GM21526 (cell line): ENCODE measurements at regions not wholly inside any gene's neighbourhood (a gene's known extent, or its start where the extent isn't known, plus 50 kb on each side); places are given as distances from the start of the nearest gene placed in this dataset.

Source experiments
- ATAC-seq: cut with Tn5 transposase; IDR thresholded peaks from one replicate; pipeline ENCODE4 v1.9.1; 2021; ENCODE audit warnings: moderate library complexity; ENCODE audit not compliant: unreplicated experiment, low FRiP score

DNA sequence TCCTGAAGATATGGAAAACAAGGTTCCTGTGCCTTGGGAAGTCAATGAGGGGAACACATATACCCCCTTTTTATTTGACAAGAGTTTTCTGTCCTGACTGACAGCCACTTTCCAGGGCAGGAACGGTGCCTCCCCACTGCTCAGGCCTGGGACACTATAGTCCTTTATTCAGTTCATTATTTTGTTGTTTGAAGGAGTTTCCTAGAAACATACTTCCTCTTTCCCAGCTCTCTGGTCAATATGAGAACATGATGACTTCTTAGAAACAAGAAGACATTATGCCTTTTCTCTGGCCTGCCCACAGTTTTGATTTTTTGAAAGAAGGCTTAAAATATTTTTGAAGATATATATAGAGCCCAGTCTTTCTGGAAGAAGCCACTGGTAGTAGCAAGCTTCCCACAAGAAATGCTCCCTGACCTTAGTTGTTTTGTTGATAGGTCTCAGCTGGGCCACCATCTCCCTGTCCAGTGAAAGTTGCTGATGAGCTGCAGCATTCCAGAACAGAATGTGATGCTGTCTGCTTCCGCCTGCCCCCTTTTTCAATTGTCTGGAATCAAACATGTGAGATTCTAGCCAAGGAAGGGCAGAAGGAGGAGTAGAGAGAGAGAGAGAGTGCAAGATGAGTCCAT is 122.7 kb upstream of the ADRA1D start:
- ATAC-seq, result no peak

DNA sequence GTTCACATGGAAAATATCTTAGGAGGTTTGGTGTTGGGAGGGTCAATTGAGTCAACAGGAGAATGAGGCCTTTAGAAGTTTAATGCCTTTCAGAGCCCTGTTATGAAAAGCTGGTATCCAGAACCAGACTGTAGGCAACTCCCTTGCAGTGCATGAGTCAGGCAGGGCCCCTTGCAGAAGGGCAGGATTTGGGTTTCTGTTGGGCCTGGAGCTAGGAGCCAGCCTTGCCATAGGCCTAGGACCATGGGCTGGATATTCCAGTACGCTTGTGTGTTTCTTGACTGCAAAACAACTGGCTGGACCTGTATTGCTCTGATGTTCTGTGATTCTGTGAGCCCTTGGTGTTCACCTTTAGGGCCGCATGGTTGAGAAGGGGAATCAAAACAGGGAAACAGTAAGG is 121.8 kb upstream of the ADRA1D start:
- ATAC-seq, result no peak

DNA sequence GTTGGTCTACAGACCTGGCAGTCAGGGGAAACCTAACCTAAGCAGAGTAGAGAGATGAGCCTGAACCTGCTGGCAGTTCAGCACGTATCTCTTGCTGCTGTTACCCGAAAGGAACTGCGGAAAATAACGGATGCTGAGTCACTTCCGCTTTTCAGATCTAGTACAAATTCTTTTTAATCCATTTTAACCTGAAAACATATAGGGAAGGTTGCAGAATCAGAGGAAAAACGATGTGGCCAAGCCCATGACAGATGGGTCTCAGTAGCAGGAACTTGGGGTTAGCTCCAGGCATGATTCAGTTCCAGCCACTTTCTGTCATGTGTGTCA is 120.7 kb upstream of the ADRA1D start:
- ATAC-seq, result peak; percentile 53

DNA sequence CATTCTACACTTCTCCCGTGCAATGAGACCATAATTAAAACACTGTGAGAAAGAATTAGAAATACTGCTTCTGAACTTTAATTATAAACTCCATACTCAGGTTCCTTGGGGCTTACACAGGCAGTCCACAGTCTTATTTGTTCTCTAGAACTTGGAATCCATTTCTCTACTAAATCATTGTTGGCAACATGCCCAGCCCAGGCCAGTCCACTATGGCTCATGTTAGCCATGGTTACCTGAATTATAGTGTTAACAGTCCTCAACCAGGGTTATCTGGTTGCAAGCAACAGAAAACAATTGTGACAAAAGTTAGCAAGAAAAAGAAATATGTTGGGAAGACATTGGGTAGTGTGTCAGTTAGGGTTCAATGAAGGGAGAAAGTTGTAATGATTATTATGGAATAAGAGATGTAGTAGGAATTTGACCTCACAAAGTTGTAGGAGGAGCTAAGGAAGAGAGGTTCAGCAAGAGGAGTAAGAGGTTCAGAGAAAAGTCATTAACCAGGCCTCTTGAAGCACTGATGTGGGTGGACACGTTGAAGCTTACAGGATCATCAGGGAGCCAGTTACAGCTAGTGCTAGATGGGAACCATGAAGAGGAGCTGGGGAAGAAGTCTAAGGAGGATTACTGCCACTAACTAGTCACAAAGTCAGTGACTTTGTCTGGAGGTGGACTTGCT is 120.2 kb upstream of the ADRA1D start:
- ATAC-seq, result no peak

DNA sequence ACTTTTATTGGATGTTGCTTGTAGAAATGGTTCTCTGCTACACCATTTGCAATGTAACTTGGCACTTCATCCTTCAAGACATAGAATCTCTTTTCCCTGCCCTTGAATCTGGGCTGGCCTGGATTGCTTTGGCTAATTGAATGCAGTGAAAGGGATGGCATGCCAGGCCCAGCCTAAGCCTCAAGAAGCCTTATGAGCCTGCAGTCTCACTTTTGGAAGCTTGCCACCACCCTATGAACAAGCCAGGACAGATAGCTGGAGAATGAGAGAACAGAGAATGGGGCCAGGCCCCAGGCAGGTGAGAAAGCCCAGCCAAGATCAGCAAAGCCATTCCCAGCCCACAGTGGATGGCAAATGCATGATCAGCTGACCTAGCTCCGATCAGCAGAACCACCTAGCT is 117.0 kb upstream of the ADRA1D start:
- no peak for ATAC-seq

DNA sequence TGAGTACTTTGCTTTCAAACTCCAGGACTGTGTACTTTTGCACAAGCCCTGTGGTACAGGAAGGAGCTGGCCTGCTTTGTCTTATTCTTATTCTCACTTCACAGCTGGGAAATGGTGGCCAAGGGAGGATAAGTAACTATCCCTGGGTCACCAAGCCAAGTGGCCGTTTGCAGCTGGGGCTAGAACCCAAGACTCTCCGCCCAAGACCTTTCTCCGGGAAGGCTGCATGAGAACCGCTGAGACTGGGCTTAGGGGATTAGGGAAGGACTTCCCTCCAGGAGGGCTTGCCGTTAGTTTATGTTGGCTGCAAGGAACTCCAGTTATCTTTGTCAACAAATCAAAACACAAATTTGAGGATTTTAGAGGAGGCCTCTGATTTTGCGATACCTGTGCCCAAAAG is 109.5 kb upstream of the ADRA1D start:
- ATAC-seq, result no peak

DNA sequence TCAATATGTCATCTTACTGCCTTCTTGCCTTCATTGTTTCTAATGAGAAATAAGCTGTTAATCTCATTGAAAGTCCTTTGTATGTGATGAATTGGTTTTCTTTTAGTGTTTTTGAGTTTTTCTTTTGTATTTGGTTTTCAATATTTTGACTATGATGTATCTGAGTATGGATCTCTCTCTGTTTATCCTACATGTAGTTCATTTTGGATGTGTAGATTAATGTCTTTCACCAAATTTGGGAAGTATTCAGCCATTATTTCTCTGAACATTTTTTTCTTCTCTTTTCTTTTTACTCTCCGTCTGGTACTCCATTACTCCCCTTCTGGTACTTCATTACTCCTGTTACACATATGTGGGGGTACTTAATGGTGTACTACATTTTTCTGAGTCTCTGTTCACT is 103.3 kb upstream of the ADRA1D start:
- ATAC-seq, result no peak

DNA sequence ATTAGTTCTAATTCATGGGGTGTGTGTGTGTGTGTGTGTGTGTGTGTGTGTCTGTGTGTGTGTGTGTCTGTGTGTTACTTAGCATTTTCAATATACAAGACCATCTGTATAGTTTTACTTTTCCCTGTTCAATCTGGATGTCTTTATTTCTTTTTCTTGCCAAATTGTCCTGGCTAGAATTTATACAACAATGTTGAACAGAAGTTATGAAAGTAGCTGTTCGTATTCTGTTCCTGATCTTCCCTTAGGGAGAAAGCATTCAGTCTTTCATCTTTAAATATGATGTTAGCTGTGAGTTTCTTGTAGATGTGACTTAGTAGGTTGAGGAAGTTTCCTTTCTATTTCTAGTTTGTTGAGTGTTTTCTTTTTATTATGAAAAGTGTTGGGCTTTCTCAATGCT is 101.0 kb upstream of the ADRA1D start:
- no peak for ATAC-seq

DNA sequence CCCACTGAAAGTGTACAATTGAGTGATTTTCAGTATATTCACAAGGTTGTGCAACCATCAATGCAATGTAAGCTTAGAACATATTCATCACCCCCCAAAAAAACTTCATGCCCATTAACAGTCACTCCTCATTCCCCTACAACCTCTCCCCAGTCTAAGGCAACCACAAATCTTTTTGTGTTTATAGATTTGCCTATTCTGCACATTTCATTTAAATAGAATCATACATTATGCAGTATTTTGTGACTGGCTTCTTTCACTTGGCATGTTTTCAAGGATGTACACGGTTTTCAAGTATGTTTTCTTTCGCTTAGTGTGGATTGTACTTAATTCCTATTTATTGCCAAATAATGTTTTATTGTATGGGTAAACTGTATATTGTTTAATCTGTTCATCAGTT is 95.6 kb upstream of the ADRA1D start:
- ATAC-seq, result no peak

DNA sequence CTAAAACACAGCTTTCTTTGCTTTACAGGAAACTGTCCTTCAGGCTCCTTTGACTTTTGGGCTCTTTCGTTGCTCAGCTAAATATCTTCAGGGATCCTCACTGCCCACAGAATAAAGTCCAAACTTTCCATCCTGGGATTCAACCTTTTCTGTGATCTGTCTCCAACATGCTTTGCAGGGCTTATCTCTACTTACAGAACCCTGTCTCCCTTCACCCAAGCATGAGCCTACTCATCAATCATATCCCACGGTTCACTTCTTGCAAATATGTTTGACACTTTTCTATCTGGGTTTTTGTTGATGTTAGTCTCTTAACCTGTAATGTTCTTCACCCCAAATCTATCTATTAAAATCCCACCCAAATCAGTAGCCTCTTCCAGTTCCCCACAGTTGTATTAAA is 93.5 kb upstream of the ADRA1D start:
- ATAC-seq, result no peak

DNA sequence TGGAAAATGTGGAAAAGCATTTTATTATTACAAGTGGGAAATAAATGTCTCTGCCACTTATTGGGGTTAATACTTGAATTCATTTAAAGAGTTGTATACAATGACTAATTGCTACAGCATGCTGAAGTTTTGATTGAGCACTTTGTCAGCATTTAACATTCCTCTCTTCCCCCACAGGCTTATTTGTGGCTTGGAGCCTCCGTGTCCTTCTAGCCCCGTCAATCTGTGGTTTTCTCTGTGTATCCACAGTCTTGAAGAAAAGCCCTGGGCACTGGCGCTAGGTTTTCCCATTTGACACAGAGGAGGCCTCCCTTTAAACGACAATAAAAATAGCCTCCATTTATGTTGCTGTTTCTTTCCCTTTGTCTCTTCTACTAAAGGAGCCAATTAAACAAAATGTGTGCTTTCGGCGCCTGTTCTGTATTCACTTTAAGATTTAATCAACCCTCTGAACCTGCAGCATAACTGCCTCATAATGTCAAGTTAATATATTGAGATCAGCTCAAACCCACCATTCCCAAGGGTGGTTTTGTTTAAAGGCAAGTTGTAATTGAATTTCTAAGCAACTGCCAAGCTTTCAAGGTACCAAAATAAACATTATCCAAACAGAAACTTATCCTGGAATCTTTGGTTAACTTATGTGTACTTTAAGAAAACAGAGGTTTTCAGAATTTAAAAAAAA is 92.9 kb upstream of the ADRA1D start:
- no peak for ATAC-seq

DNA sequence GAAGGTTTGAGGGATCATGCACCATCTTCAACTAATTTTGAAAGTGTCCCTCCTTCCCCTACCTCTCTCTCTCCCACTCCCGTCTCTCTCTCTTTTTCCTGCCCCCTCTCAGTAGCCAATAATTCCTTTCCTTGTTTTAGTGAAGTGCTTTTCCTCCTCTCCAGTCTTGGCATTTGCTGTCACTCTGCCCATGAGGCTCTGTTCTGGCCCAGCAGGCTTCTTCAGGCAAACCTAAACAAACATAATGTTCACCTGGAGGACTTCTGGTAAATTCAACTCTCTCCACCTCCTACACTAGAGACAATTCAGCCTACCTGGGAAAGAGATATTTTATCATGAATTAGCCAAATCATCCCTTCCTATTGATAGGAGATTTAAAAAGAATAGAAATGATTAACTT is 86.6 kb upstream of the ADRA1D start:
- ATAC-seq, result no peak

DNA sequence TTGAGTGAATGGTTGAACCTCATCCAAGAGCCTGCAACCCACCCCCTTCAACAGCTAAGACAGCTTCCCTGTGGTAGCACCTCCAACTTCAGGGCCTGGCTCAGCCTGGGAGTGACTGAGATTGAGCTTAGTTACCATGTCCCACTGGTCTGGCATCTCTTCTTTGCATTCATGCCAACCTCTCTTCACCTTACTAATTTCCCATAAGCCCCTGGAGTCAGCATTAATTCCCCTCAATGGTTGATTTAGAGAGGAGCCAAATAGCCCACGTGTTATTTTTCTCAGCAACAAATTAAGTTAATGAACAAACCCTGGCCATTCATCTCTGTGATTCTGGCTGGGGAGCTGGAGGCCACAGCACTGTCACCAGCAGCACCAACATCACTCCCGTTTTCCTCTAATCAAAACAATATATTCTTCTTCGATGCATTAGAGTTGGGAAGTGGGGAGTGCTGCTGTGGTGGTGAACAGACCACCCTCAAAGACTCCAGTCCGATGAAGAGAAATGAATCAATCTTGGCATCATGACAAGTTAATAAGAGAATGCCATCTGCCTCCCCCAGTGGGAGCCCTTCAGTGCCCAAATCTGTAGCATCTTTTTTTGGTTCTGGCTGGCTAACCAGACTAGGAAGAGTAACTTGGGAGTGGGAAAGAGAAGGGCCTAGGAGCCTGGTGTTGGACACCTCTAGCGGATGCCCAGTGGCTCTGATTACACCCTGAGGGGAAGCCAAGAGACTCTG is 83.2 kb upstream of the ADRA1D start:
- no peak for ATAC-seq

DNA sequence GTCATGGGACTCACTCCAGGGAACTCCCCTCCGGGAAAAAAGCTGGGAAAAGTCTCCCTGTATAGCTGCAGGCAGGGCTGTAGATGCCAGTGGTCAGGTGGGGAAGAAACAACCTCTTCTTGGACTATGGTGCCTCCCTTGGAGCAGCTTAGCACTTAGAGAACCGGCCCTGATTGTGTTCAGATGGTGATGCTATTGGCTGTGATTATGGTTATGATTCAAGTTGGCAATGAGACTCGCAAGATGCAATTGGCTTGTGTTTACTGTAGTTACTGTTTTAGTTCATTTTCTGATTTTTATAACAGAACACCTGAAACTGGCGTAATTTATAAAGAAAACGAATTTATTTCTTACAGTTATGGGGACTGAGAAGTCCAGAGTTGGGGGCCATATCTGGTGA is 80.9 kb upstream of the ADRA1D start:
- no peak for ATAC-seq

DNA sequence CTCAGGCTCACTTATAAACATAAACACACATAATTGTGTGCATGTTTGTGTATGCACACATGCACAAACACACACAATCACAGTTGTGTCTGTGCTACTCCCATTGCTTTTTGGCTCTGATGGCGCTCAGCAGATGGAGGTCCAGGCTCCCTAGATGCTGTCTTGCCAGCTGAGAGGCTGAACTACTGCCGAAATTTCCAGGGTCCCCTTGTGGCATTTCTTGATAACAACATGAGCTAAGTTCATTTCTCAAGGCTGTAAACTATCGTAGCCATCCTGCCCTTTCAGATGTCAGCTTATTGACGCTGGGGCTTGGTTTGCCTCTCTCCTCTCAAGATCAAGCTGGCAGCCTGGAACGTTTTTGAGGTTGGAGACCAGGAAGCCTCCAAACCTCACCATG is 80.1 kb upstream of the ADRA1D start:
- ATAC-seq, result no peak

DNA sequence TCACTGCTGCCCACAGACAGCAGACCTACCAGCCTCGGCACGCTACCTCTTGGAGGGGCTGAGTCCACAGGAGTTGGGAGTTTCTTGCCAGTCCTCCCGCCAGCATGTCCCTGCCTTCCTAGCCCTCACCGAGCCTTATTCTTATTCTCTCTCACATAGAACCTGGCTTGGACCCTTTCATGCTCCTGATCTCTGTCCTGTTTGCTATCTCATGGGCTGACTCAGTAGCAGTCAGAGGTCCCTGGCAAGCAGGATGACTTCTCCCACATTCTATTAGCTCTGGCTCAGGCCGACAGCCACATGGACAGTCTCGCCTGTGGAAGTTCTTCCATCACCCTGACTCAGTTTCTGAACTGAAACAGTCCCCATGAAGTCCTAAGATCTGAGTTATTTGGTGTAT is 79.5 kb upstream of the ADRA1D start:
- ATAC-seq, result no peak

DNA sequence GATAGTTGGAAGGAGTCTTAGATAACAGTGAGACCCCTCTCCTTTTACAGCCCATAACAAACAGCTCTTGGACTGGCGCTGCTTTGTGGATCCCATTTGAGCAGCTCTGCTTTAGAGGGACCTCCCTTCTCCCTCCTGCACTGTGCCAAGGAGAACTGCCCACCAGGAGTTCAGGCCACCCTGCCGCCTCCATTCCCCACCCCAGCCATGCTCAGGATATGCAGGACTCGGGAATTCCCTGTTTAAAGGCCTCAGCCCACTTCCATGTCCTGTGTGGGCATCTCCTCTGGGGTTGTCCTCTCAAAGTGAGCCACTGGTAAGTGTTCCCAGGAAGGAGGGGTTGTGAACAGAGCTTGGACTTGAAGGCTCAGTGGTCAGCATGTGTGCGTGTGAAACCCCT is 78.9 kb upstream of the ADRA1D start:
- no peak for ATAC-seq

DNA sequence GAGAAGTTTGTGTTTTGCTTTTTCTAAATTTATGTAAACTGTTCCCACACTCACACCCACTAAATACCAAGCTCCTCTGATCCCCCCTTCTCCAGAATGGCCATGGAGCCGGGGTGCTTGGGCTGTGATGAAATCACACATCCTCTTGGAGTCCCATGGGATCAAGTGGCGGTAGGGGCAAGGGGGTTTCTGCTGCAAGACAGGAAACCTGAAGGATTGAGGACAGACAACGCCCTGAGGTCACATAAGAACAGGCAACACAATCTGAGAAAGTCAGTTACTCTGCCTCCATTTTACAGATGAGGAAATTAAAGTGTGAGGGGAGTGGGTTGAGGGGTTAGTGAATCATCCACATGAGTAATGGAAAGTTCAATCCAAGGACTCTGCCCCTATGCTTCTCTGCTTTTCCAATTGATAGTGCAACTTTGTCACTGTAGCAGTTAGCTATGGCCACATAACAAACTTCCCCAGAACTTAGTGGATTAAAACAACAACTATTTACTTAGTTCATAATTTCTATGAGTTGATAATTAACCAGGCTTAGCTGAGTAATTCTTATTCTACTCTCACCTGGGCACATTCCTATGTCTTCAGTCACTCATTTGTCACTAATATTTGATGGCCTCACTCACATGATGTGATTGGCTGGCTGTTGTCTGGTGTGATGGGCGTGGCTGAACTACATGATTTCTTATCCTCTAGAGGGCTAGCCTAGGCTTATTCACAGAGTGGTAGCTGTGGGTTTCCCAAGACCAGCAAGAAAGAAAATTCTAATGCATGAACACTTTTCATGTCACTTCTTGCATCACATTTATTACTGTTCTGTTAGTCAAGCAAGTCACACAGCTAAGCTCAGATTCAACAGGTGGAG is 77.3 kb upstream of the ADRA1D start:
- no peak for ATAC-seq

DNA sequence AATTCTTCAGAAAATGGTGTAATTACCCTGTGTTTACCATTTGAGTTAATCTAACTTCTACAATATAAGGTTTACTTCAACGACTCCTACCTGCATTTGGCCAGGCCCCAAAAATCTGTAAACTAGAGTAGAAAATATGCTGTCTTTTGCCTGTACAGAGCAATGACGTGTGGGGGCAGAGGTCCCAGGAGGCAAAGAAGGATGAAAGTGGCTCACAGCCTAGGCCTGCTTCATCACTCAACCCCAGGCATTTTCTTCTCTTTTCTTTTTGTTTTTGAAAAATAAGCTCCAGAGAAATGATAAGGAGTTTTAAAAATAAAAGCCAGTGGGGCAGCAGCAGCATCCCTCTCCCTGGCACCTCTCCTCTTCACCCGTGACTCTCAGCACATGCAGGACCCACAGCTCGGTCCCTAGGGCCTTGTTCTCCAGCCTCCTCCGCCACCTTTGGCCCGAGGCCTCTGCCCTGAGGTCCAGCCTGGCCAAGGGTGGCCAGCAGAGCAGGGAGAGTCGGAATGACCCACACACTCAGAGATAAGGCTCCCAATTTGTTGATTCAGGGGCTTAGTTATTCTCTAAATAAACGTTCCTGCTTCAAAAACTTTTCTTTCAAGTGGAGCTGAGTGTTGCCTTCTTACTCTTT is 76.6 kb upstream of the ADRA1D start:
- ATAC-seq, result no peak

DNA sequence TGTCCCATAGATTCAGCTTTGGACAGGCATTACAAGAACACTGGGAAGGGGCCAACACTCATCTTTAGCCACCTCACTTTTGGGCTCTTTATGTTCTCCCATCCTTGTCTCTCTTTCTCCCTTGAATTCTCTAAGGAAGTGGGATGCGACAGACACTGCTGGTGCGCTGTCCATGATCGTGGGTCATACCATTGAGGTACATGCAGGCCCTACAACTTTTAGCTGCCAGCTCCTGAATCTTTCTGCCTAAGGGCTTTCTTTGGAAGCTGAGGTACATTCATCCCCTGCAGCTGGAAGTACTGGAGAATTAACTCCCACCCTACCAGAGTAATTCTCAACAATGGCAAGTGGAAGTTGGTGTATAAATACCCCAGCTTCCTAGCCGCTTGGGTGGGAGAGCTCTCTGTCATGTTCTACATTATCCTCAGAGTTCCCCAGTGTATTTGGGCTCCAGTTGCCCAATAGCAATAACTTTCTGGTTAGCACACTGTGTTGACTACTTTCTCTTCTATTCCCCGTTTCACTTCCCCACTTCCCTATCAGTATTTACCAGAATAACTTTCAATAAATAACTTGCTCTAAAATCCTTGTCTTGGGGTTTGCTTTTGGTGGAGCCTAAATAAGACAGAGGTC is 75.6 kb upstream of the ADRA1D start:
- ATAC-seq, result no peak
